Activated T-helper 1 cell treated with anti-CD3 and anti-CD28 coated beads, Interleukin-12 subunit alpha, Interleukin-12 subunit beta, Interleukin-2, Interleukin-4 antibody, amounts not matched to agents 30 ng/mL and 10 ng/mL and 1 ng/mL, durations not matched to agents 14 hours and 24 hours and 36 hours (primary cell): ENCODE measurements at regions not wholly inside any gene's neighbourhood (a gene's known extent, or its start where the extent isn't known, plus 50 kb on each side); places are given as distances from the start of the nearest gene placed in this dataset.

Experiments
- DNase-seq: peaks from one replicate; pipeline ENCODE4 v3.0.0; 2021; ENCODE audit warnings: low spot score
- H3K27ac Mint-ChIP-seq: one replicate; pipeline ENCODE4 v1.8.0; 2021; ENCODE audit warnings: mild to moderate bottlenecking, mixed read lengths
- H3K27me3 Mint-ChIP-seq: one replicate; pipeline ENCODE4 v1.8.0; 2022; ENCODE audit warnings: mild to moderate bottlenecking, moderate library complexity, mixed read lengths; ENCODE audit not compliant: insufficient read depth
- H3K36me3 Mint-ChIP-seq: one replicate; pipeline ENCODE4 v1.8.0; 2021; ENCODE audit warnings: low read depth, mixed read lengths
- H3K4me1 Mint-ChIP-seq: one replicate; pipeline ENCODE4 v1.8.0; 2021; ENCODE audit warnings: low read depth, mixed read lengths
- H3K4me3 Mint-ChIP-seq: one replicate; pipeline ENCODE4 v1.8.0; 2021; ENCODE audit warnings: mild to moderate bottlenecking, moderate library complexity, mixed read lengths
- H3K9me3 Mint-ChIP-seq: one replicate; pipeline ENCODE4 v1.8.0; 2021; ENCODE audit warnings: mixed read lengths
- intact Hi-C: fragments of 100-400 bp; cut with micrococcal nuclease; formaldehyde crosslinking; loops from one replicate; pipeline ENCODE4 v1.15.1; 2024

DNA sequence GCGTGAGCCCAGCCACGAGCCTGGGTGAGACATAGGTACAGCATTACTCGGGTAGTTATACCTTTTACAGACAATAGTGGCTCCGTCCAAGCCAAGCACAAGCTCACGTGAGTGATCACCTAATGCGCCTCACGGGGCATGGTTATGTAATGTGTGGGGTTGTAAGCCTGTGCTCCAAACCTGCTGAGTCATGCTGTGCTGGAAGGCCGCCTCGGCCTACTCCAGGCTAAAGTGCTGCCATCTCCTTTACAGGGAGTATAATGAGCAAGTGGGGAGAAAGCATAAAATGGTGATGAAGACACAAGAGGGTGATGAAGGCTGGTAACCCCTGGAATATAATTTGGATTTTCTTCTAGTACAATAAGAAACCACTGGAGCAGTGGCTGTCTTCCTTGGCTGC is 175.8 kb upstream of the STT3B start:
- Mint-ChIP-seq H3K4me3 (no peak overlapping the region), H3K4me1 (peaks cover 39% of the 10 kb centered on the region), H3K36me3 (peaks cover 16% of the 10 kb centered on the region), H3K27me3 (no peaks in the 10 kb centered on the region), H3K27ac (peak overlapping the region; percentile 64), H3K9me3 (peaks cover 25% of the 10 kb centered on the region)
- DNase-seq, result no peak
- intact Hi-C loops, result loop anchor here (1.0 to 2.0 kb wide), 2 partner anchors 68 to 105 kb away; no protein-coding TSS in a partner anchor

- intact Hi-C loops, result loop anchor here (1.0 to 2.0 kb wide), 2 partner anchors 69 to 105 kb away; no protein-coding TSS in a partner anchor
- H3K27ac Mint-ChIP-seq, result peak overlapping the region; percentile 10
These were observed 175.3 kb upstream of the STT3B start for GRCh38 chr3:31357451-31357850.

GRCh38 chr3:31358473-31359070 is 174.2 kb upstream of the STT3B start:
- no peak overlapping the region for H3K4me3 Mint-ChIP-seq
- H3K4me1 Mint-ChIP-seq, result peaks cover 44% of the 10 kb centered on the region
- no peak for DNase-seq
- peaks cover 19% of the 10 kb centered on the region for H3K9me3 Mint-ChIP-seq
- H3K36me3 Mint-ChIP-seq, result peaks cover 12% of the 10 kb centered on the region
- intact Hi-C loops, result no loop called here
- no peaks in the 10 kb centered on the region for H3K27me3 Mint-ChIP-seq
- no peak overlapping the region for H3K27ac Mint-ChIP-seq

More at GRCh38 chr3:31357451-31357850, 175.3 kb upstream of the STT3B start:
- H3K36me3 Mint-ChIP-seq, result peaks cover 14% of the 10 kb centered on the region
- no peaks in the 10 kb centered on the region for H3K27me3 Mint-ChIP-seq
- peaks cover 21% of the 10 kb centered on the region for H3K9me3 Mint-ChIP-seq
- H3K4me3 Mint-ChIP-seq, result no peak overlapping the region
- no peak for DNase-seq
- peaks cover 44% of the 10 kb centered on the region for H3K4me1 Mint-ChIP-seq

DNA sequence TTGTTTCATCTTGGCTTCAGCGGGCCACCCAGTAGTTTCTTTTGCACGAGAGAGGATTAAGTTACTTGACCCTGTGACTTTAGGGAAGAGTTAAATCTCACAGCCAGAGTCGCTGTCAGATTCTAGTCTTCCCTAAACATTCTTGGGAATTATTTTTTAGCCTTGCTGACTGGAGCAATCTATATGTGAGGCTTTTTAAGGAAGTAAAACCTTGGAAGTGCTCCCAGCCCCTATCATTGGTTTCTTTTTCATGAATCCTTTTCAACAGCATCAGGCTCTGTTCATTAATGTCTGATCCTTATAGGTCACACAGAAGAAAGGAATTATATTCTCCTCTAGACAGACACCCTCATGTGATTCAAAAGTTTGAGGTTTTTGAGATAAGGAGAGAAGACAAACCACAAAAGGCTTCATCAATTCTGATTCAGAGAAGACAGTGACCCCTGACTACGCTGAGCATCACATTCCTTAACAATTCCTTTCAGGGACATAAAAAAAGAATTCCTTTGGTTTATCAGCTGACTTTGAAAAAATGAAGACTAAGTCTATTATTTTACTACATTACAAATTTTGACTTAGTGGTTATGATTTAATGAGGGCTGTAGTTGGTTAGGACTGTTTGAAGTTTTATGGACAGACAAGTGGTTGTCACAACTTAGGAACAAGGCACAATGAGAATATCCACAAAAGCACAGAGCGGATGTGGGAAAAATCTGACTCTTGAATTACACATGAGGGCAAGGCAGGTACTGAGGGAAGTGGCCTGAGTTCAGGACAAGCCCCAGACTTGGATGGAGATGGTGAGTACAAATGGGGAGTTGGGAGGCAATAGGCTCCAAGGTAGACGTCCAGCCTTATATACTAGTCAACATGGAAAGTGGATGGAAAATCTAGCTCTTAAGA is 171.1 kb upstream of the STT3B start:
- DNase-seq, result no peak
- Mint-ChIP-seq H3K4me3 (no peak overlapping the region), H3K27ac (peak overlapping the region; percentile 33), H3K9me3 (peaks cover 7% of the 10 kb centered on the region), H3K27me3 (no peaks in the 10 kb centered on the region), H3K4me1 (peaks cover 46% of the 10 kb centered on the region), H3K36me3 (peaks cover 7% of the 10 kb centered on the region)
- intact Hi-C loops, result no loop called here

DNA sequence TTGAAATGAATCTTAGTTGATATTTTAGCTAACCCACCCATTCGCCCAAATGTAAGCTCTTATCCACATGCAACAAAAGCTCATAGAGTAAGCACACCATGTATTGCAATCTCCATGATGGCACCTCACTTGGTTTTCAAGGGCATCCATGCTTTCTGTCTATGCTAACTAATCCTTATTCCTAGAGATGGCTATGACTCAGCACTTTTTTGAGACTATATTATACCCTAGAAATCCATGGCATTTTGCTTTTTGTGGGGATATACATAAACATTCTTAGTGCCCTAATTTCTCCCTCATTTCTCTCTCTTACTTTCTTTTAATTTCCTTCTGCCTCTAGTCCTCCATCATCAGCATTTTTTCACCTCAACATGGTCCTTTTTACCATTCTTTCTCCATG is 168.5 kb upstream of the STT3B start:
- no peak for DNase-seq
- Mint-ChIP-seq H3K4me1 (peaks cover 26% of the 10 kb centered on the region), H3K36me3 (peaks cover 3% of the 10 kb centered on the region), H3K27ac (no peak overlapping the region), H3K4me3 (no peak overlapping the region), H3K9me3 (peaks cover 3% of the 10 kb centered on the region), H3K27me3 (no peaks in the 10 kb centered on the region)
- intact Hi-C loops, result no loop called here

DNA sequence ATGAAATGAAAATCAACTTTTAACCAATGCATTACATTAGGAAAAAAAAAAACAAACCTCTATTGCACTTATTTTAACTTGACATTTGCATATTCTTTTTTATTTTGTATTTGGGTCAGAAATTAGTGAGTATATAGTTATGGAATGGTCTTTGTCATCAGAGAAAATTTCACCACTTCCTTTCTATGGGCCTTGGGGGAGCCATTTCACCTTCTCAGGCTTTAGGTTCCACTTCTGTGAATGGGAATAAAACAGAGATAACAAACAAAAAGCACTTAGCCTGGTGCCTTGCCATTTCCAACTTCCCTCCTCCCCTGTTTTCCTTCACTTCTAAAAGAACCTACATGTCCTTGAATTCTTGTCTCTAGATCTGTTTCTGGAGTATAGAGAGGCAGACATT is 168.0 kb upstream of the STT3B start:
- DNase-seq, result no peak
- H3K27me3 Mint-ChIP-seq, result no peaks in the 10 kb centered on the region
- no peak overlapping the region for H3K27ac Mint-ChIP-seq
- intact Hi-C loops, result no loop called here
- H3K36me3 Mint-ChIP-seq, result peaks cover 3% of the 10 kb centered on the region
- H3K4me3 Mint-ChIP-seq, result no peak overlapping the region
- H3K9me3 Mint-ChIP-seq, result peaks cover 3% of the 10 kb centered on the region
- peaks cover 30% of the 10 kb centered on the region for H3K4me1 Mint-ChIP-seq

GRCh38 chr3:31367518-31367917 is 165.2 kb upstream of the STT3B start:
- intact Hi-C loops, result no loop called here
- Mint-ChIP-seq H3K27ac (no peak overlapping the region), H3K4me3 (no peak overlapping the region), H3K4me1 (peaks cover 24% of the 10 kb centered on the region), H3K36me3 (peaks cover 3% of the 10 kb centered on the region), H3K9me3 (peaks cover 7% of the 10 kb centered on the region), H3K27me3 (no peaks in the 10 kb centered on the region)
- no peak for DNase-seq

DNA sequence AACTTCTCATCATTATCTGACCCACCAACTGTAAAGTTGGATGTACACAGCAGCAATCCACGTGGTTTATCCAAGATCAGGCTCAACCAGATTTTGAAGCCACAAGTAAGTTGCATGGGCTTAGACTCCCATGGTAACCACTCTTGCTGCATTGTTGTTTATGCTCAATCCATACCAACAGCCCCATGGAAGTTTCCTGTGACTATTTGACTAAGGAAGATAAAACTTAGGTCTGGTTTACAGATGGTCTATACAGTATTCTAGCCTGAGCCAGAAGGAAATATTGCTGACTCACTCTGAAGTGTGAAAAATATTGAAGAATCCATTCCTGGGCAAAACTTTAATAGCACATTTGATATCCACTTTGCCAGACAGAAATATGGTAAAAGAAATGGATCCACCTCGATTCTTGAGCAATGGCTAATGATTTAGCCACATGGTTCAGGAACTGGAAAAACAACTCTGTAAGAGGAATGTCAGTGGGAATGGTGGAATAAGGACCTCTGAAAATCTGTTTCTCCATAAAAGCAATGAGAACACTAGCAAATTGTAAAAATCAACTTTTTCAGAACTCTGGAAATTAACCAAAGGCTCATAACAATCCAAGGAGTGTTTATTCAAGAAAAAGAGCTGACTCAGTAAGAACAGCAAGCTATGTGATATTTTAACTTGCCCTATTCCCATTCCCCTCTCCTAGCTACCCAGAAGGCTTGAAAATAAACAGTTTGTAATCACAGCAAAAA is 162.9 kb upstream of the STT3B start:
- H3K27ac Mint-ChIP-seq, result no peak overlapping the region
- peaks cover 2% of the 10 kb centered on the region for H3K36me3 Mint-ChIP-seq
- DNase-seq, result no peak
- peaks cover 8% of the 10 kb centered on the region for H3K9me3 Mint-ChIP-seq
- intact Hi-C loops, result no loop called here
- no peaks in the 10 kb centered on the region for H3K27me3 Mint-ChIP-seq
- peaks cover 21% of the 10 kb centered on the region for H3K4me1 Mint-ChIP-seq
- H3K4me3 Mint-ChIP-seq, result no peak overlapping the region

GRCh38 chr3:31370380-31370666 is 162.4 kb upstream of the STT3B start:
- Mint-ChIP-seq H3K27me3 (no peaks in the 10 kb centered on the region), H3K4me1 (peaks cover 17% of the 10 kb centered on the region), H3K4me3 (no peak overlapping the region), H3K9me3 (peaks cover 8% of the 10 kb centered on the region), H3K36me3 (no peaks in the 10 kb centered on the region), H3K27ac (no peak overlapping the region)
- intact Hi-C loops, result no loop called here
- DNase-seq, result no peak

GRCh38 chr3:31370681-31371080 is 162.0 kb upstream of the STT3B start:
- no peak for DNase-seq
- intact Hi-C loops, result no loop called here
- Mint-ChIP-seq H3K4me1 (peaks cover 17% of the 10 kb centered on the region), H3K27me3 (no peaks in the 10 kb centered on the region), H3K4me3 (no peak overlapping the region), H3K9me3 (peaks cover 8% of the 10 kb centered on the region), H3K27ac (no peak overlapping the region), H3K36me3 (no peaks in the 10 kb centered on the region)

GRCh38 chr3:31371484-31372177 is 161.1 kb upstream of the STT3B start:
- Mint-ChIP-seq H3K27me3 (no peaks in the 10 kb centered on the region), H3K4me3 (no peak overlapping the region), H3K9me3 (peaks cover 5% of the 10 kb centered on the region), H3K36me3 (no peaks in the 10 kb centered on the region), H3K27ac (no peak overlapping the region), H3K4me1 (peaks cover 17% of the 10 kb centered on the region)
- DNase-seq, result no peak
- intact Hi-C loops, result no loop called here

DNA sequence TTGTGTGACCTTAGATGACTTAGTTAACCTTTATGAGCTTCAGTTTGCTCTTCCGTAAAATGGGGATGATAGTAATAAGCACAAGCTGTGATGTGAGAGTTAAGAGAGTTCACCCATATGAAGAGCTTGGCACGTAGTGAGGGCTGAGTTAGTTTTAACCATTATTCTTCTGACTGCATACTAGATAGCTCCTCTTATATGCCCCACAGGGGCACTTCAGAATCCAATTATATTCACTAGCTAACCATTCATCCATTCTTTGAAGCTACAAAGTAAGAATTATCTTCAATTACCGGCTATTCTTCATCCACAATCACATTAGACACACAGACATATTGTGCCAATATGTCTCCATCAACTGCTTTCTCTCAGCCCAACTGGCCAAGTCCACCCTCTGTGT is 159.0 kb upstream of the STT3B start:
- Mint-ChIP-seq H3K27ac (no peak overlapping the region), H3K36me3 (no peaks in the 10 kb centered on the region), H3K4me3 (no peak overlapping the region), H3K27me3 (no peaks in the 10 kb centered on the region), H3K4me1 (peaks cover 26% of the 10 kb centered on the region), H3K9me3 (peaks cover 5% of the 10 kb centered on the region)
- intact Hi-C loops, result no loop called here
- no peak for DNase-seq
